Transverse colon (tissue), 4 donors: ENCODE measurements at regions not wholly inside any gene's neighbourhood (a gene's known extent, or its start where the extent isn't known, plus 50 kb on each side); places are given as distances from the start of the nearest gene placed in this dataset.
"Not testable (repeated sequence)": the region's sequence is repeated elsewhere in the genome, so short reads cannot be mapped to it uniquely, and the experiment has no call there.

Experiments
- POLR2A ChIP-seq: fragments of 450-650 bp; IDR thresholded peaks from one replicate; pipeline ENCODE4 v1.6.1; 2016; ENCODE audit warnings: antibody characterized with exemption, mild to moderate bottlenecking, moderate library complexity
- POLR2AphosphoS5 ChIP-seq, 3 donors: sonication (generic); formaldehyde crosslinking; IDR thresholded peaks; one replicate each; pipeline ENCODE4 v1.6.1; 2016; ENCODE audit warnings: antibody characterized with exemption in 3 of 3
- TF ChIP-seq, protein P1 (sequence below), 5 experiments: fragments of 200-600 bp in 3 of 5; fragments of 450-650 bp in 2 of 5; sonication (generic) in 3 of 5; IDR thresholded peaks; 1 replicate in 2 of 5; 2 replicates in 3 of 5; pipeline ENCODE4 v1.5.1; 2016 to 2017; ENCODE audit warnings: antibody characterized with exemption in 5 of 5, inconsistent platforms in 3 of 5, mild to moderate bottlenecking in 2 of 5, moderate library complexity in 1 of 5

DNA sequence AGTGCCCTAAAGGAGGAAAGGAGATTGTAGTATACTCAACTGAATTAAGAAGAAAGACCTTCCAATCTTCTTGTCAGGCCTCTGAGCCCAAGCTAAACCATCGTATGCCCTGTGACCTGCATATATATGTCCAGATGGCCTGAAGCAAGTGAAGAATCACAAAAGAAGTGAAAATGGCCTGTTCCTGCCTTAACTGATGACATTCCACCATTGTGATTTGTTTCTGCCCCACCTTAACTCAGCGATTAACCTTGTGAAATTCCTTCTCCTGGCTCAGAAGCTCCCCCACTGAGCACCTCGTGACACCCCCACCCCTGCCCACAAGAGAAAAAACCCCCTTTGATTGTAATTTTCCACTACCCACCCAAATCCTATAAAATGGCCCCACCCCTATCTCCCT lies 739.2 kb downstream of the GALC start:
- TF ChIP-seq, protein P1, sequence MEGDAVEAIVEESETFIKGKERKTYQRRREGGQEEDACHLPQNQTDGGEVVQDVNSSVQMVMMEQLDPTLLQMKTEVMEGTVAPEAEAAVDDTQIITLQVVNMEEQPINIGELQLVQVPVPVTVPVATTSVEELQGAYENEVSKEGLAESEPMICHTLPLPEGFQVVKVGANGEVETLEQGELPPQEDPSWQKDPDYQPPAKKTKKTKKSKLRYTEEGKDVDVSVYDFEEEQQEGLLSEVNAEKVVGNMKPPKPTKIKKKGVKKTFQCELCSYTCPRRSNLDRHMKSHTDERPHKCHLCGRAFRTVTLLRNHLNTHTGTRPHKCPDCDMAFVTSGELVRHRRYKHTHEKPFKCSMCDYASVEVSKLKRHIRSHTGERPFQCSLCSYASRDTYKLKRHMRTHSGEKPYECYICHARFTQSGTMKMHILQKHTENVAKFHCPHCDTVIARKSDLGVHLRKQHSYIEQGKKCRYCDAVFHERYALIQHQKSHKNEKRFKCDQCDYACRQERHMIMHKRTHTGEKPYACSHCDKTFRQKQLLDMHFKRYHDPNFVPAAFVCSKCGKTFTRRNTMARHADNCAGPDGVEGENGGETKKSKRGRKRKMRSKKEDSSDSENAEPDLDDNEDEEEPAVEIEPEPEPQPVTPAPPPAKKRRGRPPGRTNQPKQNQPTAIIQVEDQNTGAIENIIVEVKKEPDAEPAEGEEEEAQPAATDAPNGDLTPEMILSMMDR (IDR thresholded peaks at IDR 0.05), result not testable (repeated sequence)
- TF ChIP-seq POLR2A; POLR2AphosphoS5 (IDR thresholded peaks at IDR 0.05): not testable (repeated sequence)
